Trophoblast cell (in vitro differentiated cells and primary cell): ENCODE measurements at regions not wholly inside any gene's neighbourhood (a gene's known extent, or its start where the extent isn't known, plus 50 kb on each side); places are given as distances from the start of the nearest gene placed in this dataset.

Experiments used
- DNase-seq, 2 donors: peaks; one replicate each; pipeline ENCODE4 v3.0.0-alpha.2; 2016
- H2AFZ ChIP-seq: 2 replicates; pipeline ENCODE4 v1.6.1; 2013; ENCODE audit warnings: low read length, moderate library complexity, mild to moderate bottlenecking; ENCODE audit not compliant: insufficient read depth, poor library complexity
- H2AK5ac ChIP-seq: 2 replicates; pipeline ENCODE4 v1.6.1; 2013; ENCODE audit warnings: mild to moderate bottlenecking, low read length
- H2BK120ac ChIP-seq: 2 replicates; pipeline ENCODE4 v1.6.1; 2013; ENCODE audit warnings: low read length, mild to moderate bottlenecking, moderate library complexity; ENCODE audit not compliant: insufficient read depth, poor library complexity
- H2BK12ac ChIP-seq: 2 replicates; pipeline ENCODE4 v1.6.1; 2013; ENCODE audit warnings: mild to moderate bottlenecking, low read length, moderate library complexity
- H2BK5ac ChIP-seq: 2 replicates; pipeline ENCODE4 v1.6.1; 2013; ENCODE audit warnings: low read length, low read depth, moderate library complexity, mild to moderate bottlenecking; ENCODE audit not compliant: poor library complexity
- H3K14ac ChIP-seq: 2 replicates; pipeline ENCODE4 v1.6.1; 2013; ENCODE audit warnings: mild to moderate bottlenecking, low read length
- H3K18ac ChIP-seq: 2 replicates; pipeline ENCODE4 v1.6.1; 2013; ENCODE audit warnings: mild to moderate bottlenecking, low read length
- H3K23ac ChIP-seq: 2 replicates; pipeline ENCODE4 v1.6.1; 2013; ENCODE audit warnings: low read length
- H3K27ac ChIP-seq: 2 replicates; pipeline ENCODE4 v1.5.1; 2013; ENCODE audit warnings: low read depth, mild to moderate bottlenecking, inconsistent platforms, low read length, moderate library complexity
- H3K27me3 ChIP-seq: 2 replicates; pipeline ENCODE4 v1.6.1; 2013; ENCODE audit warnings: inconsistent platforms, mild to moderate bottlenecking, low read length, moderate library complexity; ENCODE audit not compliant: insufficient read depth
- H3K36me3 ChIP-seq, 2 experiments: 1 replicate in 1 of 2; 2 replicates in 1 of 2; pipeline ENCODE4 v1.6.1; 2013; ENCODE audit warnings: low read length in 2 of 2, mild to moderate bottlenecking in 2 of 2, moderate library complexity in 1 of 2; ENCODE audit not compliant: insufficient read depth in 2 of 2, control insufficient read depth in 1 of 2
- H3K4ac ChIP-seq: 2 replicates; pipeline ENCODE4 v1.6.1; 2013; ENCODE audit warnings: low read depth, mild to moderate bottlenecking, low read length, moderate library complexity
- H3K4me1 ChIP-seq, 2 experiments: 1 replicate in 1 of 2; 2 replicates in 1 of 2; pipeline ENCODE4 v1.6.1; 2013; ENCODE audit warnings: low read length in 2 of 2, mild to moderate bottlenecking in 2 of 2, moderate library complexity in 1 of 2; ENCODE audit not compliant: insufficient read depth in 2 of 2, control insufficient read depth in 1 of 2
- H3K4me2 ChIP-seq: 2 replicates; pipeline ENCODE4 v1.6.1; 2013; ENCODE audit warnings: inconsistent platforms, mild to moderate bottlenecking, low read length, moderate library complexity
- H3K4me3 ChIP-seq: 2 replicates; pipeline ENCODE4 v1.5.1; 2013; ENCODE audit warnings: mild to moderate bottlenecking, low read depth, low read length, inconsistent platforms
- H3K79me1 ChIP-seq: one replicate; pipeline ENCODE4 v1.6.1; 2013; ENCODE audit warnings: low read length
- H3K79me2 ChIP-seq: 2 replicates; pipeline ENCODE4 v1.6.1; 2013; ENCODE audit warnings: low read length, mild to moderate bottlenecking; ENCODE audit not compliant: control insufficient read depth, insufficient read depth, poor library complexity
- H3K9ac ChIP-seq: 2 replicates; pipeline ENCODE4 v1.6.1; 2013; ENCODE audit warnings: mild to moderate bottlenecking, low read length
- H3K9me3 ChIP-seq: 2 replicates; pipeline ENCODE4 v1.6.1; 2013; ENCODE audit warnings: low read depth, mild to moderate bottlenecking, control low read depth, inconsistent platforms, low read length; ENCODE audit not compliant: insufficient read depth
- H4K12ac ChIP-seq: 2 replicates; pipeline ENCODE4 v1.6.1; 2013; ENCODE audit warnings: low read depth, mild to moderate bottlenecking, low read length, moderate library complexity
- H4K8ac ChIP-seq: 2 replicates; pipeline ENCODE4 v1.6.1; 2013; ENCODE audit warnings: low read depth, mild to moderate bottlenecking, low read length, moderate library complexity
- H4K91ac ChIP-seq: one replicate; pipeline ENCODE4 v1.6.1; 2013; ENCODE audit warnings: low read depth, mild to moderate bottlenecking, low read length, moderate library complexity
- WGBS: extraction: QIAGEN DNeasy Blood & Tissue Kit; methylation state at CpG from one replicate; pipeline ENCODE4 v1.1.7; 2013; ENCODE audit warnings: missing lambda C conversion rate; ENCODE audit not compliant: insufficient read length, insufficient coverage; ENCODE audit errors: extremely low coverage; 5-methylcytosine and 5-hydroxymethylcytosine counted together

GRCh38 chr11:130545449-130546072 is 97.1 kb downstream of the ADAMTS15 start:
- no CpG with 5 or more reads among the region's 4 CpGs for WGBS
- no peak overlapping the region for H2BK12ac ChIP-seq

GRCh38 chr11:130546438-130546837 is 98.0 kb downstream of the ADAMTS15 start:
- no peaks in the 10 kb centered on the region for H3K27me3 ChIP-seq

More at GRCh38 chr11:130545449-130546072, 97.1 kb downstream of the ADAMTS15 start:
- no peak overlapping the region for H3K4ac ChIP-seq
- H3K36me3 ChIP-seq: no peaks in the 10 kb centered on the region
- no peak overlapping the region for H4K8ac ChIP-seq
- H2BK120ac ChIP-seq: no peak overlapping the region
- H4K91ac ChIP-seq: no peak overlapping the region
- no peak for DNase-seq
- no peak overlapping the region for H2AFZ ChIP-seq
- no peak overlapping the region for H4K12ac ChIP-seq
- no peak overlapping the region for H3K23ac ChIP-seq
- no peak overlapping the region for H2BK5ac ChIP-seq
- no peak overlapping the region for H3K4me3 ChIP-seq
- H3K27ac ChIP-seq: no peak overlapping the region
- no peak overlapping the region for H3K18ac ChIP-seq
- H3K27me3 ChIP-seq: no peaks in the 10 kb centered on the region
- H2AK5ac ChIP-seq: no peak overlapping the region
- H3K14ac ChIP-seq: no peak overlapping the region
- H3K4me1 ChIP-seq: no peaks in the 10 kb centered on the region
- H3K79me1 ChIP-seq: no peaks in the 10 kb centered on the region
- no peak overlapping the region for H3K4me2 ChIP-seq
- peaks cover 2% of the 10 kb centered on the region for H3K9me3 ChIP-seq
- H3K9ac ChIP-seq: no peak overlapping the region
- no peaks in the 10 kb centered on the region for H3K79me2 ChIP-seq

GRCh38 chr11:130546901-130547694 is 98.7 kb downstream of the ADAMTS15 start:
- Histone ChIP-seq H3K9me3 (peaks cover 2% of the 10 kb centered on the region), H4K12ac (no peak overlapping the region), H3K79me1 (no peaks in the 10 kb centered on the region), H2BK5ac (no peak overlapping the region), H3K27me3 (no peaks in the 10 kb centered on the region), H3K23ac (no peak overlapping the region), H3K27ac (no peak overlapping the region), H3K36me3 (no peaks in the 10 kb centered on the region), H3K4me1 (no peaks in the 10 kb centered on the region), H2BK120ac (no peak overlapping the region), H4K8ac (no peak overlapping the region), H4K91ac (no peak overlapping the region), H3K14ac (no peak overlapping the region), H2BK12ac (no peak overlapping the region), H3K4ac (no peak overlapping the region), H3K18ac (no peak overlapping the region), H2AFZ (no peak overlapping the region), H3K9ac (no peak overlapping the region), H3K4me3 (no peak overlapping the region), H2AK5ac (no peak overlapping the region), H3K4me2 (no peak overlapping the region), H3K79me2 (no peaks in the 10 kb centered on the region)
- no CpG with 5 or more reads among the region's 33 CpGs for WGBS
- DNase-seq: no peak

More at GRCh38 chr11:130546438-130546837, 98.0 kb downstream of the ADAMTS15 start:
- Histone ChIP-seq H4K8ac (no peak overlapping the region), H4K12ac (no peak overlapping the region), H3K4me3 (no peak overlapping the region), H3K79me1 (no peaks in the 10 kb centered on the region), H3K4me2 (no peak overlapping the region), H3K23ac (no peak overlapping the region), H3K9me3 (peaks cover 2% of the 10 kb centered on the region), H2AFZ (no peak overlapping the region), H3K4me1 (no peaks in the 10 kb centered on the region), H3K14ac (no peak overlapping the region), H3K4ac (no peak overlapping the region), H3K36me3 (no peaks in the 10 kb centered on the region), H3K27ac (no peak overlapping the region), H4K91ac (no peak overlapping the region), H3K79me2 (no peaks in the 10 kb centered on the region), H2BK5ac (no peak overlapping the region), H3K9ac (no peak overlapping the region), H2BK120ac (no peak overlapping the region), H2BK12ac (no peak overlapping the region), H2AK5ac (no peak overlapping the region), H3K18ac (no peak overlapping the region)
- no peak for DNase-seq
- no CpG with 5 or more reads among the region's 7 CpGs for WGBS

DNA sequence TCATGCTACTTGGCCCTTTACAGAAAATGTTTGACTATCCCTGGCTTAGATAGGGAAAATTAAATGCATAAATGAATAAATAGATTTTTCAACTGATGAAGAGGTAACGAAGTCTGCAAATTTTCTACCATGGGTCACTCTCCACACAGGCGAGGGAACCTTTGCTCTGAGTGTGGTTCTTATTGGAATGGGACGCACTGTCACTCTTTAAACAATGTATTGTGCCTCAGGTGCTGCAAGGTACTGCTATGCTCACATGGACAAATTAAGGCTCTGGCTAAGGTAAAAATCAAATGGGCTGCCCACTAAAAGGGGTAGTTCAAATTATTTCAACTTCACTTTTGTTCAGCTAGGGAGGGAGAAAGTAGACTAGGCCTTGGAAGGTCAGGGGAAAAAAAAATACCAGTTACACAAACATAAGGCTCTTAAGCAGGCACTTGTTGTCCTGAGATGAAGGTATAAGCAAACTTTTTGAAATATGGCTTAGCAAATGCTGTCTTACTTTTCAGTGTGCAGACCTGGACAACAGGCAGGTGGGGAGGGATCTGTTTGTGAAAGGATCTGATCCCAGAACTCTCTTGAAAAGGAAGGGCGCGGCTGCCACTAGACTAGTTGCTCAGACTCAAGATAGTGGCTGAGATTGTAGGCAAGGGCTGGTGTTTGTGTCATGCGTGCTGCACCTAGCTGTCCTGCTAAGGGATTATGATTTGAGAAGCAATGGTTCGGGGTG is 99.5 kb downstream of the ADAMTS15 start:
- peaks cover 2% of the 10 kb centered on the region for H3K9me3 ChIP-seq

More for the DNA sequence above, 99.5 kb downstream of the ADAMTS15 start:
- no peak overlapping the region for H3K9ac ChIP-seq
- no peak overlapping the region for H3K23ac ChIP-seq
- no peak overlapping the region for H2BK5ac ChIP-seq
- H3K4me2 ChIP-seq: no peak overlapping the region
- H3K27me3 ChIP-seq: no peaks in the 10 kb centered on the region
- H4K12ac ChIP-seq: no peak overlapping the region
- no peak overlapping the region for H4K91ac ChIP-seq
- H3K79me2 ChIP-seq: no peaks in the 10 kb centered on the region
- no peak overlapping the region for H3K4ac ChIP-seq
- no peak for DNase-seq
- no peak overlapping the region for H2BK12ac ChIP-seq
- no CpG with 5 or more reads among the region's 7 CpGs for WGBS
- H3K14ac ChIP-seq: no peak overlapping the region
- no peak overlapping the region for H2BK120ac ChIP-seq
- H3K27ac ChIP-seq: no peak overlapping the region
- H2AFZ ChIP-seq: no peak overlapping the region
- no peaks in the 10 kb centered on the region for H3K36me3 ChIP-seq
- no peak overlapping the region for H4K8ac ChIP-seq
- no peak overlapping the region for H2AK5ac ChIP-seq
- no peak overlapping the region for H3K18ac ChIP-seq
- H3K79me1 ChIP-seq: no peaks in the 10 kb centered on the region
- no peaks in the 10 kb centered on the region for H3K4me1 ChIP-seq
- H3K4me3 ChIP-seq: no peak overlapping the region
